ENCODE measurements at regions not wholly inside any gene's neighbourhood (a gene's known extent, or its start where the extent isn't known, plus 50 kb on each side); places are given as distances from the start of the nearest gene placed in this dataset.

DNA sequence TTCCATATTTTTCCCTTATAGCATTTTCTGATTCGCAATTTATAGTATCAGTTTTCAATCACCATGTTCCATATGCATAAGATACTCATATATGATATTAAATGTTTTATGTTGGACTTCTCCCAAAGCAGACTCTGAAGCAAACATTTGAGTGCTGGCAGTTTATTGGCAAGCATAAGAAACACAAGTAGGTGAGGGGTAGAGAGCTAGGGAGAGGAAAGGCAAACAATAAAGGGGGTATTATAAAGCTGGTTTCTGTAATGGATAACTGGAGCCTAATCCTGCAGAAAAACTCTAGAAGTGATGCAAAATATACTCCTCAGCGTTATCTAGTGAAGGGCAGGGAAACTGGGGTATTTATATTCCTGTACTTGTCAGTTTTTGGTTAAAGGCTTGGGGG lies 491.5 kb upstream of the TGFBR2 start:
- Histone ChIP-seq H3K4me1 (ENCODE audit: control insufficient read depth in 1 of 2, insufficient read depth in 2 of 2, low read length in 2 of 2) (no peaks in the 10 kb centered on the region), H3K27ac (ENCODE audit: low read length) (no peak overlapping the region), H3K9me3 (ENCODE audit: control insufficient read depth in 1 of 2, low read length in 2 of 2) (no peaks in the 10 kb centered on the region), H3K36me3 (ENCODE audit: control insufficient read depth in 1 of 2, insufficient read depth in 2 of 2, low read length in 2 of 2) (no peaks in the 10 kb centered on the region), H3K27me3 (ENCODE audit: low read depth, low read length) (no peaks in the 10 kb centered on the region), H3K4me3 (ENCODE audit: low read depth in 1 of 2, low read length in 2 of 2) (no peak overlapping the region)

DNA sequence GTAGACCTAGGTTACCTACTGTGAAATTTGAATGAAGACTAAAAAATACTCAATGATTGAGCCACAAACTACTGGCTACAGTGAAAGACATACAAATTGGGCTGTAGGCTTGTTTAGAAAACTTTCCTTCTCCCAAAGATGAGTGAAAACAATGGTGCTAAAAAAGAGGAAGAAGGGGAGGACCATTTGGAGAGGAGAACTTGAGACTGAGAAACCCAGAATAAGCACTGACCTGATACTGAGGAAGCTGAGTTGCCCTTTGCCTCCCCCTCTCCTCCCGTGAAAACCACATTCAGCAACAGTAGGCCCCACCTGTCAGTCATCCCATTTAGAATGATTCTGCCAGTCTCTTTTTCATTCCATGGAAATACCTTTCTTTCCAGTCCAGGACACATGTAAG lies 484.0 kb upstream of the TGFBR2 start:
- Histone ChIP-seq H3K4me3 (ENCODE audit: low read depth in 1 of 2, low read length in 2 of 2) (no peak overlapping the region), H3K4me1 (ENCODE audit: control insufficient read depth in 1 of 2, insufficient read depth in 2 of 2, low read length in 2 of 2) (no peaks in the 10 kb centered on the region), H3K9me3 (ENCODE audit: control insufficient read depth in 1 of 2, low read length in 2 of 2) (no peaks in the 10 kb centered on the region), H3K36me3 (ENCODE audit: control insufficient read depth in 1 of 2, insufficient read depth in 2 of 2, low read length in 2 of 2) (no peaks in the 10 kb centered on the region), H3K27ac (ENCODE audit: low read length) (no peak overlapping the region), H3K27me3 (ENCODE audit: low read depth, low read length) (no peaks in the 10 kb centered on the region)

DNA sequence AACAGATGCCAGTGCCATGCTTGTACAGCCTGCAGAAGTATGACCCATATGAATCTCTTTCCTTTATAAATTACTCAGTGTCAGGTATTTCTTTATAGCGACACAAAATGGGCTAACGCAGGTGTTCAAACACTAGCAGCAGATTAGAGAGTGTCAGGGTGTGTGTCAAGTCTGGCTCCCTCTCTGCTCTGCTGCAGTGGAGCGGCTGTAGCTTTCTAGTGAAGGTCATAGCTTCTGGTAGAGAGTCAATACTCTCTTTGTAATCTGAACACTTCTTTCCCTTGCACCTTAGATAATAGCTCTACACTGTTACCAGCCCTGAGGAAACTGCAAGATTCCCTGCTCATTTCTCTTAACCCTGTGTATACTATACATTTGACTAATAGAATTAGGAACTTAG lies 483.2 kb upstream of the TGFBR2 start:
- no peaks in the 10 kb centered on the region for H3K27me3 ChIP-seq (ENCODE audit: low read depth, low read length)
- no peaks in the 10 kb centered on the region for H3K36me3 ChIP-seq (ENCODE audit: control insufficient read depth in 1 of 2, insufficient read depth in 2 of 2, low read length in 2 of 2)
- peaks cover 0 to 3% of the 10 kb centered on the region in 2 donors for H3K9me3 ChIP-seq (ENCODE audit: control insufficient read depth in 1 of 2, low read length in 2 of 2)
- H3K27ac ChIP-seq (ENCODE audit: low read length) = no peak overlapping the region
- H3K4me1 ChIP-seq (ENCODE audit: control insufficient read depth in 1 of 2, insufficient read depth in 2 of 2, low read length in 2 of 2) = no peaks in the 10 kb centered on the region
- no peak overlapping the region for H3K4me3 ChIP-seq (ENCODE audit: low read depth in 1 of 2, low read length in 2 of 2)

DNA sequence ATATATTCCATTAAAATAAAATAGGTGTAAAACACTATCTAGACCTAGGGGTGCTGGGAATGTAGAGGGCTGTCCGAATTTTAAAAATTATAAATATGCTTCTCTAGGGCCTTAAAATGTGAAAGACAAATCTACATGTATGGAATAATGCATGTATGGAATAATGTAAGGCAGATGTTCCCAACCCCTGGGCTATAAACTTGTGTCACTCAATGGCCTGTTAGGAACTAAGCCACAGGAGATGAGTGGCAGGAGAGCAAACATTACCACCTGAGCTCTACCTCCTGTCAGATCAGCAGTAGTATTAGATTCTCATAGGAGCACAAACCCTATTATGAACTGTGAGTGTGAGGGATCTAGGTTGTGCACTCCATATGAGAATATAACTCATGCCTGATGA lies 482.6 kb upstream of the TGFBR2 start:
- H3K4me3 ChIP-seq (ENCODE audit: low read depth in 1 of 2, low read length in 2 of 2) = no peak overlapping the region
- no peaks in the 10 kb centered on the region for H3K36me3 ChIP-seq (ENCODE audit: control insufficient read depth in 1 of 2, insufficient read depth in 2 of 2, low read length in 2 of 2)
- peaks cover 0 to 3% of the 10 kb centered on the region in 2 donors for H3K9me3 ChIP-seq (ENCODE audit: control insufficient read depth in 1 of 2, low read length in 2 of 2)
- H3K27ac ChIP-seq (ENCODE audit: low read length) = no peak overlapping the region
- H3K4me1 ChIP-seq (ENCODE audit: control insufficient read depth in 1 of 2, insufficient read depth in 2 of 2, low read length in 2 of 2) = no peaks in the 10 kb centered on the region
- no peaks in the 10 kb centered on the region for H3K27me3 ChIP-seq (ENCODE audit: low read depth, low read length)

DNA sequence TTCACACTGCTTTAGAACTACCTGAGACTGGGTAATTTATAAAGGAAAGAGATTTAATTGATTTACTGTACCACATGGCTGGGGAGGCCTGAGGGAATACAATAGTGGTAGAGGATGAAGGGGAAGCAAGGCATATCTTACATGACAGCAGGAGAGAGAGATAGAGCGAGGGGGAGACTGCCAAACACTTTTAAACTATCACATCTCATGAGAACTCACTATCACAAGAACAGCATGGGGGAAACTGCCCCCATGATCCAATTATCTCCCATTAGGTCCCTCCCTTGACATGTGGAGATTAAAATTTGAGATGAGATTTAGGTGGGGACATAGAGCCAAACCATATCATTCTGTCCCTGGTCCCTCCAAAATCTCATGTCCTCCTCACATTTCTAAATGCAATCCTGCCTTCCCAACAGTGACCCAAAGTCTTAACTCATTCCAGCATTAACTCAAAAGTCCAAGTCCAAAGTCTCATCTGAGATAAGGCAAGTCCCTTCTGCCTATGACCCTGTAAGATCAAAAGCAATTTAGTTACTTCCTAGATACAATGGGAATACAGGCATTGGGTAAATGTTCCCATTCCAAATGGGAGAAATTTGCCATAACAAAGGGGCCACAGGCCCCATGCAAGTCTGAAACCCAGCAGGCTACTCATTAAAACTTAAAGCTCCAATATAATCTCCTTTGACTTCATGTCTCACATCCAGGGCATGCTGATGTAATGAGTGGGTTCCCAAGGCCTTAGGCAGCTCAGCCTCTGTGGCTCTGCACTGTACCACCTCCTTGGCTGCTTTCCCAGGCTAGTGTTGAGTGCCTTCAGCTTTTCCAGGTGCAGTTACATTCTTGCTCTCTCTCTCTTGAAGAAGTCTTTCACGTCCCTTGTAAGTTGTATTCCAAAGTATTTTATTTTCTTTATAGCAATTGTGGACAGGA lies 481.7 kb upstream of the TGFBR2 start:
- Histone ChIP-seq H3K27me3 (ENCODE audit: low read depth, low read length) (no peaks in the 10 kb centered on the region), H3K27ac (ENCODE audit: low read length) (no peak overlapping the region), H3K36me3 (ENCODE audit: control insufficient read depth in 1 of 2, insufficient read depth in 2 of 2, low read length in 2 of 2) (no peaks in the 10 kb centered on the region), H3K9me3 (ENCODE audit: control insufficient read depth in 1 of 2, low read length in 2 of 2) (peaks cover 0 to 3% of the 10 kb centered on the region in 2 donors), H3K4me3 (ENCODE audit: low read depth in 1 of 2, low read length in 2 of 2) (no peak overlapping the region), H3K4me1 (ENCODE audit: control insufficient read depth in 1 of 2, insufficient read depth in 2 of 2, low read length in 2 of 2) (no peaks in the 10 kb centered on the region)

DNA sequence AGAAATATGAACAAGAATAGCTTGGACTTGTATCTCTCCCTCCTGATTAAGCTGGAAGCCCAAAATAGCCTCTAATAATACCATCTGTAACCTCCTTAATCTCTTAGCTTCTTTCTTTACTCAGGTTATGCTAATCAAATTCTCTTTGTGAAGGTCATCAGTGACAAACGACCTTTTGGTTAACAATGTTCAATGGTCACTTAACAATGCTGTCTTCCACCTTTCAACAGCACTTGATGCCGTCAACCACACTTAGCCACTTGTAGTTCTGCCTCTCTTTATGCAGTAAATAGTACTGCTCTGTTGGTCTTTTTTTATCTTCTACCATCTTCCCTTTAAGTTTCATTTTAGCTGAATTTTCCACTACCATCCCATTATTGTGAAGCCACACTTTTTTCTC lies 476.6 kb upstream of the TGFBR2 start:
- H3K36me3 ChIP-seq (ENCODE audit: control insufficient read depth in 1 of 2, insufficient read depth in 2 of 2, low read length in 2 of 2) = no peaks in the 10 kb centered on the region
- no peak overlapping the region for H3K4me3 ChIP-seq (ENCODE audit: low read depth in 1 of 2, low read length in 2 of 2)
- no peaks in the 10 kb centered on the region for H3K27me3 ChIP-seq (ENCODE audit: low read depth, low read length)
- H3K9me3 ChIP-seq (ENCODE audit: control insufficient read depth in 1 of 2, low read length in 2 of 2) = peaks cover 0 to 3% of the 10 kb centered on the region in 2 donors
- H3K27ac ChIP-seq (ENCODE audit: low read length) = no peak overlapping the region
- H3K4me1 ChIP-seq (ENCODE audit: control insufficient read depth in 1 of 2, insufficient read depth in 2 of 2, low read length in 2 of 2) = no peaks in the 10 kb centered on the region

DNA sequence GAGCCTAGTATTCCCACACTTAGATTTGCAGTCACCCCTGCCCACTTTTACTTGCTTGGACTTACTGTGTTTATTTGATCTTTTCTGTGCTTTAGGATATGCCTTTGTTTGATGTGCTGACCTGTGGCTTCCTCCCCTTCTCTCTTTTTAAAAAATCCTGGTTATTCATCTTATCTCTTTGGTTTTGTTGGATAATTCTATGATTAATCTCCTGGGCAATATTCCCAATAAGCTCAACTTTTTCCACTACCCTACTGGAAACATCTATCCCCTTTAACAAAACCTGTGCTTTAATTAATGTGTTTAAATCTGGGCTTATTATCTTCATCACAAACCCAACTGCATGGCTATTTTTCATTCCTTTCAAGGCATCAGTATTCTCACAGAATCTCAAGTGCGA lies 476.0 kb upstream of the TGFBR2 start:
- no peak overlapping the region for H3K4me3 ChIP-seq (ENCODE audit: low read depth in 1 of 2, low read length in 2 of 2)
- H3K27me3 ChIP-seq (ENCODE audit: low read depth, low read length) = no peaks in the 10 kb centered on the region
- H3K4me1 ChIP-seq (ENCODE audit: control insufficient read depth in 1 of 2, insufficient read depth in 2 of 2, low read length in 2 of 2) = no peaks in the 10 kb centered on the region
- H3K27ac ChIP-seq (ENCODE audit: low read length) = no peak overlapping the region
- H3K36me3 ChIP-seq (ENCODE audit: control insufficient read depth in 1 of 2, insufficient read depth in 2 of 2, low read length in 2 of 2) = no peaks in the 10 kb centered on the region
- H3K9me3 ChIP-seq (ENCODE audit: control insufficient read depth in 1 of 2, low read length in 2 of 2) = peaks cover 0 to 3% of the 10 kb centered on the region in 2 donors

DNA sequence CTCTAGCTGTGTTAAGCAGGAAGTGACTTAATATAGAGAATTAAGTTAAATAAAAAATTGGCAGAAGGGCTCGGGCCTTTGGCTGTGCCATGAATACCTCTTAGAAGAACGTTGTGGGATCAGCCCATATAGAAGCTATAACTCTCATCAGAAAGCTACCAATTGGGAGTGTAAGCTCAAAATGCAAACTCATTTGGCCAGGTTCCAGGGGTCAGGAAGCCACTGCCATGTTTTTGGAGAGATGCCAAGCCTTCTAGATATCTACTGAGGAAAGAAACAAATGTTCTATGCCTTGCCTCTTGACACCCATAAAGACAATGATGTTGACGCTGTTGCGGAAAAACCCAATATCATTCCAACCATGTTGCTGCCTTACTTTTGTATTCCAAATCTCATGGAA lies 475.2 kb upstream of the TGFBR2 start:
- peaks cover 0 to 3% of the 10 kb centered on the region in 2 donors for H3K9me3 ChIP-seq (ENCODE audit: control insufficient read depth in 1 of 2, low read length in 2 of 2)
- H3K36me3 ChIP-seq (ENCODE audit: control insufficient read depth in 1 of 2, insufficient read depth in 2 of 2, low read length in 2 of 2) = no peaks in the 10 kb centered on the region
- no peaks in the 10 kb centered on the region for H3K4me1 ChIP-seq (ENCODE audit: control insufficient read depth in 1 of 2, insufficient read depth in 2 of 2, low read length in 2 of 2)
- H3K27ac ChIP-seq (ENCODE audit: low read length) = no peak overlapping the region
- H3K27me3 ChIP-seq (ENCODE audit: low read depth, low read length) = no peaks in the 10 kb centered on the region
- H3K4me3 ChIP-seq (ENCODE audit: low read depth in 1 of 2, low read length in 2 of 2) = no peak overlapping the region

DNA sequence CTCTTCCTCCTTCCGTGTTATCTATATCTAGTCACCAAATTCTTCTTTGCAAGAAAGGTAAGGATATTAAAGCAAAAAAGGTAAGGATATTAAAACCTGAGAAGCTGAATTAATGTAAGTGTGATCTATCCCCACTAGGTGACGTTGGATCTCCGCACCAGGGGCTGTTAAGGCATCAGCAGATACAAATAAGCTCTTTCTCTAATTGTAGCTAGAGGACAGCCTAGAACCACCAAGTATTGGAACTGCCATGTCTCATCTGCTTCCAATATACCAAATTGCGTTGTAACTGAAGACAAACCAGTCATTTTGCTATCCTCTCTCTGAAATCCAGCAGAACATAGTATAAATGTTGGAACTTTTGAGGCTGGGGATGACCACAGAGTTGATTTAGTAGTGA lies 471.2 kb upstream of the TGFBR2 start:
- no peak overlapping the region for H3K4me3 ChIP-seq (ENCODE audit: low read depth in 1 of 2, low read length in 2 of 2)

DNA sequence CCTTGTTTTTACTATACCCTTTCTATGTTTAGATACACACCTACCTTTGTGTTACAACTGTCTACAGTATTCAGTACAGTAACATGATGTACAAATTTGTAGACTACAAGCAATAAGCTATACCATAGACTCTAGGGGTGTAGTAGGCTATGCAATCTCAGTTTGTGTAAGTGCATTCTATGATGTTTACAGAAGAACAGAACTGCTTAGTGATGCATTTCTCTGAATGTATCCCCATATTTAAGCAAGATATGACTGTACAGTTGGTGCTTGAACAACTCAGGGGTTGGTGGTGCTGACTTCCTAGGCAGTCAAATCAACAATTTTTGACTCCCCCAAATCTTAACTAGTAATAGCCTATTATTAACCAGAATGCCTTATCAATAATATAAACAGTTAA lies 467.1 kb upstream of the TGFBR2 start:
- Histone ChIP-seq H3K36me3 (ENCODE audit: control insufficient read depth in 1 of 2, insufficient read depth in 2 of 2, low read length in 2 of 2) (no peaks in the 10 kb centered on the region), H3K27ac (ENCODE audit: low read length) (no peak overlapping the region), H3K4me3 (ENCODE audit: low read depth in 1 of 2, low read length in 2 of 2) (no peak overlapping the region), H3K9me3 (ENCODE audit: control insufficient read depth in 1 of 2, low read length in 2 of 2) (peaks cover 0 to 4% of the 10 kb centered on the region in 2 donors), H3K4me1 (ENCODE audit: control insufficient read depth in 1 of 2, insufficient read depth in 2 of 2, low read length in 2 of 2) (no peaks in the 10 kb centered on the region), H3K27me3 (ENCODE audit: low read depth, low read length) (no peaks in the 10 kb centered on the region)

More for the DNA sequence above, 471.2 kb upstream of the TGFBR2 start:
- Histone ChIP-seq H3K27me3 (ENCODE audit: low read depth, low read length) (no peaks in the 10 kb centered on the region), H3K27ac (ENCODE audit: low read length) (no peak overlapping the region), H3K9me3 (ENCODE audit: control insufficient read depth in 1 of 2, low read length in 2 of 2) (peaks cover 0 to 4% of the 10 kb centered on the region in 2 donors), H3K36me3 (ENCODE audit: control insufficient read depth in 1 of 2, insufficient read depth in 2 of 2, low read length in 2 of 2) (no peaks in the 10 kb centered on the region), H3K4me1 (ENCODE audit: control insufficient read depth in 1 of 2, insufficient read depth in 2 of 2, low read length in 2 of 2) (no peaks in the 10 kb centered on the region)

DNA sequence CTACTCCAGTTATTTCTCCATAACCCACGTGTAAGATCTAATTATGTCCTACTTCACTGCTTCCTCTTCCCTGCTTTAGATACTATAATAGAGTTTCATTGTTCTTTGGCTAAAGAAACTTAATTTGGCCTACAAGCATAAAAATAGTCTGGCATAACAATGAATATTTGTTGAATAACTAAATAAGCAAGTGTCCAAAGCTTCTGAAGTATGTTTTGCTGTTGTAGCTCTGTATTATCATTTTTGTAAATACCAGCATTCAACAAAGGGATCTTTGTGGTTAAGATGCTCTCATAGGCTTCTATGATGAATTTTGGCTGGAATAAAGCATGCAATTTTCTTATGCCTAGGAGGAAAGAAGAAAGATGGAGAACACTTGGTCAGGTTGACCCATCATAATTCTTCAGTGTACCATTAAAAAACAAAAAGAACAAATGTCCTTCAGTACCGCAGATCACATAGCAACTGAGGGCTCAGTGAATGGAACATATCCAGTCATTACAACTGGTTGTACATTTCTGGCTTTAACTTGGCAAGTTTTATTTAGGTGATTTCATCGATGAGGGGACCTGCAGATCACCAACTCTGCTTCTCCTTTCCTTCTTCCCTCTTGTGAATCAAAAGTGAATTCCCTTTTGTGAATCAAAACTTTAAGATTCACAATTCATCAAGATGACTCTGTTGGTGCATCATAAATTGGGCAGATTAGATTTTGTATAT lies 465.9 kb upstream of the TGFBR2 start:
- H3K9me3 ChIP-seq (ENCODE audit: control insufficient read depth in 1 of 2, low read length in 2 of 2) = peaks cover 0 to 4% of the 10 kb centered on the region in 2 donors
- H3K4me1 ChIP-seq (ENCODE audit: control insufficient read depth in 1 of 2, insufficient read depth in 2 of 2, low read length in 2 of 2) = no peaks in the 10 kb centered on the region
- no peak overlapping the region for H3K4me3 ChIP-seq (ENCODE audit: low read depth in 1 of 2, low read length in 2 of 2)
- no peaks in the 10 kb centered on the region for H3K27me3 ChIP-seq (ENCODE audit: low read depth, low read length)
- no peaks in the 10 kb centered on the region for H3K36me3 ChIP-seq (ENCODE audit: control insufficient read depth in 1 of 2, insufficient read depth in 2 of 2, low read length in 2 of 2)
- no peak overlapping the region for H3K27ac ChIP-seq (ENCODE audit: low read length)

Measured in muscle layer of duodenum (tissue), 2 donors.